HG03354 (cell line): ENCODE measurements at regions not wholly inside any gene's neighbourhood (a gene's known extent, or its start where the extent isn't known, plus 50 kb on each side); places are given as distances from the start of the nearest gene placed in this dataset.
"Not testable (repeated sequence)": the region's sequence is repeated elsewhere in the genome, so short reads cannot be mapped to it uniquely, and the experiment has no call there.

Experiments used
- ATAC-seq: cut with Tn5 transposase; IDR thresholded peaks from one replicate; pipeline ENCODE4 v1.9.1; 2021; ENCODE audit warnings: mild to moderate bottlenecking; ENCODE audit not compliant: unreplicated experiment, poor library complexity, severe bottlenecking

GRCh38 chr5:17748941-17749340, 114.7 kb downstream of the TAF11L14 start:
- no peak for ATAC-seq

- not testable (repeated sequence) for ATAC-seq
Observed at GRCh38 chr5:17755406-17755805, 121.1 kb downstream of the TAF11L14 start.

- no peak for ATAC-seq
Observed at GRCh38 chr5:17761326-17761725, 127.1 kb downstream of the TAF11L14 start.

- no peak for ATAC-seq
Observed at GRCh38 chr5:17763301-17763700, 129.0 kb downstream of the TAF11L14 start.

GRCh38 chr5:17766031-17766430, 131.8 kb downstream of the TAF11L14 start:
- ATAC-seq = no peak

GRCh38 chr5:17769277-17769676, 135.0 kb downstream of the TAF11L14 start:
- no peak for ATAC-seq

- ATAC-seq = no peak
Observed at GRCh38 chr5:17772232-17772631, 138.0 kb downstream of the TAF11L14 start.

GRCh38 chr5:17785774-17786173, 151.5 kb downstream of the TAF11L14 start:
- ATAC-seq = no peak

GRCh38 chr5:17788351-17788750, 154.1 kb downstream of the TAF11L14 start:
- ATAC-seq = no peak

- ATAC-seq = no peak
Observed at GRCh38 chr5:17794201-17794600, 159.9 kb downstream of the TAF11L14 start.

GRCh38 chr5:17794815-17795214, 160.6 kb downstream of the TAF11L14 start:
- ATAC-seq = no peak

GRCh38 chr5:17796142-17796541, 161.9 kb downstream of the TAF11L14 start:
- no peak for ATAC-seq

- ATAC-seq = no peak
Observed at GRCh38 chr5:17796757-17797396, 162.6 kb downstream of the TAF11L14 start.

- no peak for ATAC-seq
Observed at GRCh38 chr5:17799521-17799920, 165.3 kb downstream of the TAF11L14 start.

GRCh38 chr5:17801595-17801994, 167.3 kb downstream of the TAF11L14 start:
- ATAC-seq = no peak

- no peak for ATAC-seq
Observed at GRCh38 chr5:17802256-17802655, 168.0 kb downstream of the TAF11L14 start.

GRCh38 chr5:17803971-17804370, 169.7 kb downstream of the TAF11L14 start:
- ATAC-seq = no peak

GRCh38 chr5:17805227-17805825, 171.1 kb downstream of the TAF11L14 start:
- no peak for ATAC-seq

GRCh38 chr5:17806818-17807468, 172.7 kb downstream of the TAF11L14 start:
- ATAC-seq = no peak

- ATAC-seq = no peak
Observed at GRCh38 chr5:17808566-17808965, 174.3 kb downstream of the TAF11L14 start.

GRCh38 chr5:17810734-17811133, 176.5 kb downstream of the TAF11L14 start:
- no peak for ATAC-seq
